ENCODE measurements at regions not wholly inside any gene's neighbourhood (a gene's known extent, or its start where the extent isn't known, plus 50 kb on each side); places are given as distances from the start of the nearest gene placed in this dataset.
"Not testable (repeated sequence)": the region's sequence is repeated elsewhere in the genome, so short reads cannot be mapped to it uniquely, and the experiment has no call there.

DNA sequence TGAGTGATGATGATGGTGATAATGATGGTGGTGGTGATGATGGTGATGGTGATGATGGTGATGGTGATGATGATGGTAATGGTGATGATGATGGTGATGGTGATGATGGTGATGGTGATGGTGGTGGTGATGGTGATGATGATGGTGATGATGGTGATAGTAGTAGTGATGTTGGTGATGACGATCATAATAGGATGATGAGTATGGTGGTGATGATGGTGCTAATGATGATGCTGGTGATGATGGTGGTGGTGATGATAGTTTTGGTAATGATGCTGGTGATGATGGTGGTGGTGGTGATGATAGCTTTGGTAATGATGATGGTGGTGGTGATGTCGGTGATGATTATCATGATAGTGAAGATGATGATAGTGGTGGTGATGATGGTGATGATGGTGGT, 171.5 kb upstream of the SFSWAP start:
- no peak overlapping the region for H3K27ac ChIP-seq (ENCODE audit: low read length)
- H3K9ac ChIP-seq (ENCODE audit: low read depth, low read length) = no peak overlapping the region
- no peak overlapping the region for H3K4me3 ChIP-seq (ENCODE audit: low read length)
- H3K27me3 ChIP-seq (ENCODE audit: insufficient read depth, low read length) = no peaks in the 10 kb centered on the region
- H3K36me3 ChIP-seq (ENCODE audit: insufficient read depth, low read depth, low read length) = no peaks in the 10 kb centered on the region
- no peaks in the 10 kb centered on the region for H3K4me1 ChIP-seq (ENCODE audit: insufficient read depth, low read length)
- H3K9me3 ChIP-seq (ENCODE audit: insufficient read depth, low read depth, low read length) = peaks cover 10% of the 10 kb centered on the region

- no peak overlapping the region for H3K4me3 ChIP-seq (ENCODE audit: low read length)
- no peak overlapping the region for H3K9ac ChIP-seq (ENCODE audit: low read depth, low read length)
- H3K36me3 ChIP-seq (ENCODE audit: insufficient read depth, low read depth, low read length) = no peaks in the 10 kb centered on the region
- H3K4me1 ChIP-seq (ENCODE audit: insufficient read depth, low read length) = no peaks in the 10 kb centered on the region
- no peaks in the 10 kb centered on the region for H3K27me3 ChIP-seq (ENCODE audit: insufficient read depth, low read length)
- peaks cover 10% of the 10 kb centered on the region for H3K9me3 ChIP-seq (ENCODE audit: insufficient read depth, low read depth, low read length)
- H3K27ac ChIP-seq (ENCODE audit: low read length) = no peak overlapping the region
Observed at GRCh38 chr12:131540138-131540623, 170.7 kb upstream of the SFSWAP start.

- H3K27me3 ChIP-seq (ENCODE audit: insufficient read depth, low read length); H3K9ac ChIP-seq (ENCODE audit: low read depth, low read length); H3K36me3 ChIP-seq (ENCODE audit: insufficient read depth, low read depth, low read length); H3K4me1 ChIP-seq (ENCODE audit: insufficient read depth, low read length); H3K9me3 ChIP-seq (ENCODE audit: insufficient read depth, low read depth, low read length); H3K27ac ChIP-seq (ENCODE audit: low read length); H3K4me3 ChIP-seq (ENCODE audit: low read length): not testable (repeated sequence)
Observed at GRCh38 chr12:131541512-131541911, 169.4 kb upstream of the SFSWAP start.

DNA sequence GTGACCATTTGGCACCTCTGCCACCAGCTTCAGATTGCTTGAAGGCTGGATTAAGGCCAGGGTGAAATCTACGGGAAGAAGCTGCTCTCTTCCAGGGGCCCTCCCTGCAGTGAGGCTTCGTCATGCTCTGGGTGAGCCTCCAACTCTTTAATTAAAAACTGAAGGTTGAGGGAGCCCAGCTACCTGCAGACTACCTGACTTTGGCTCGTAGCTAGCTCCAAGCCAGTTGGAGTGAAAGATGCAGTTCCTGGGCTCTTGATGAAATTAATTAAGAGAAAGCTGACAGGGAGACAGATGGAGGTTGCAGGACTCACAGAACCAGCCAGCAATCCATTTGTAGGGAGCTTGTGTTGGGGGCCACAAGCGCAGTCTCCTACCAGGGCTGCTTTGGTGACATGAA, 168.5 kb upstream of the SFSWAP start:
- Histone ChIP-seq H3K9ac (ENCODE audit: low read depth, low read length) (no peak overlapping the region), H3K36me3 (ENCODE audit: insufficient read depth, low read depth, low read length) (no peaks in the 10 kb centered on the region), H3K27me3 (ENCODE audit: insufficient read depth, low read length) (no peaks in the 10 kb centered on the region), H3K9me3 (ENCODE audit: insufficient read depth, low read depth, low read length) (peaks cover 10% of the 10 kb centered on the region), H3K4me1 (ENCODE audit: insufficient read depth, low read length) (no peaks in the 10 kb centered on the region), H3K4me3 (ENCODE audit: low read length) (no peak overlapping the region), H3K27ac (ENCODE audit: low read length) (no peak overlapping the region)

GRCh38 chr12:131543040-131543439, 167.8 kb upstream of the SFSWAP start:
- Histone ChIP-seq H3K9ac (ENCODE audit: low read depth, low read length) (no peak overlapping the region), H3K36me3 (ENCODE audit: insufficient read depth, low read depth, low read length) (no peaks in the 10 kb centered on the region), H3K9me3 (ENCODE audit: insufficient read depth, low read depth, low read length) (peaks cover 10% of the 10 kb centered on the region), H3K4me3 (ENCODE audit: low read length) (no peak overlapping the region), H3K4me1 (ENCODE audit: insufficient read depth, low read length) (no peaks in the 10 kb centered on the region), H3K27ac (ENCODE audit: low read length) (no peak overlapping the region), H3K27me3 (ENCODE audit: insufficient read depth, low read length) (no peaks in the 10 kb centered on the region)

GRCh38 chr12:131547555-131547954, 163.3 kb upstream of the SFSWAP start:
- no peak overlapping the region for H3K27ac ChIP-seq (ENCODE audit: low read length)
- H3K36me3 ChIP-seq (ENCODE audit: insufficient read depth, low read depth, low read length) = no peaks in the 10 kb centered on the region
- H3K4me1 ChIP-seq (ENCODE audit: insufficient read depth, low read length) = peaks cover 4% of the 10 kb centered on the region
- no peak overlapping the region for H3K4me3 ChIP-seq (ENCODE audit: low read length)
- H3K9me3 ChIP-seq (ENCODE audit: insufficient read depth, low read depth, low read length) = no peaks in the 10 kb centered on the region
- H3K9ac ChIP-seq (ENCODE audit: low read depth, low read length) = no peak overlapping the region
- no peaks in the 10 kb centered on the region for H3K27me3 ChIP-seq (ENCODE audit: insufficient read depth, low read length)

DNA sequence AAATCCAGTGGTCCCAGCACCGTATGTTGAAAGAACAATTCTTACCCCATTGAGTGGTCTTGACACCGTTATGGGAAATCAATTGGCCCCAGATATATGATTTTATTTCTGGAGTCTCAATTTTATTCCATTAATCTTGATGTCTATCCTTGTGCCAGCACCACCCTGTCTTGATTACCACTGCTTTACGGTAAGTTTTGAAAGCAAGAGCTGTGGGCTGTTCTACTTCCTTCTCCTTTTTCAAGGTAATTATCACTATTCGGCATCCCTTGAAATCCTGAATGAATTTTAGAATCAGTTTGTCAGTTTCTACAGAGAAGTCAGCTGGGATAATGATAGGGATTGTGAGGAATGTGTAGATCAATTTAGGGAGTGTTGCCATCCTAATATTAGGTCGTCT, 160.8 kb upstream of the SFSWAP start:
- Histone ChIP-seq H3K9me3 (ENCODE audit: insufficient read depth, low read depth, low read length) (no peaks in the 10 kb centered on the region), H3K9ac (ENCODE audit: low read depth, low read length) (no peak overlapping the region), H3K27ac (ENCODE audit: low read length) (no peak overlapping the region), H3K27me3 (ENCODE audit: insufficient read depth, low read length) (no peaks in the 10 kb centered on the region), H3K4me3 (ENCODE audit: low read length) (no peak overlapping the region), H3K36me3 (ENCODE audit: insufficient read depth, low read depth, low read length) (no peaks in the 10 kb centered on the region), H3K4me1 (ENCODE audit: insufficient read depth, low read length) (peaks cover 12% of the 10 kb centered on the region)

DNA sequence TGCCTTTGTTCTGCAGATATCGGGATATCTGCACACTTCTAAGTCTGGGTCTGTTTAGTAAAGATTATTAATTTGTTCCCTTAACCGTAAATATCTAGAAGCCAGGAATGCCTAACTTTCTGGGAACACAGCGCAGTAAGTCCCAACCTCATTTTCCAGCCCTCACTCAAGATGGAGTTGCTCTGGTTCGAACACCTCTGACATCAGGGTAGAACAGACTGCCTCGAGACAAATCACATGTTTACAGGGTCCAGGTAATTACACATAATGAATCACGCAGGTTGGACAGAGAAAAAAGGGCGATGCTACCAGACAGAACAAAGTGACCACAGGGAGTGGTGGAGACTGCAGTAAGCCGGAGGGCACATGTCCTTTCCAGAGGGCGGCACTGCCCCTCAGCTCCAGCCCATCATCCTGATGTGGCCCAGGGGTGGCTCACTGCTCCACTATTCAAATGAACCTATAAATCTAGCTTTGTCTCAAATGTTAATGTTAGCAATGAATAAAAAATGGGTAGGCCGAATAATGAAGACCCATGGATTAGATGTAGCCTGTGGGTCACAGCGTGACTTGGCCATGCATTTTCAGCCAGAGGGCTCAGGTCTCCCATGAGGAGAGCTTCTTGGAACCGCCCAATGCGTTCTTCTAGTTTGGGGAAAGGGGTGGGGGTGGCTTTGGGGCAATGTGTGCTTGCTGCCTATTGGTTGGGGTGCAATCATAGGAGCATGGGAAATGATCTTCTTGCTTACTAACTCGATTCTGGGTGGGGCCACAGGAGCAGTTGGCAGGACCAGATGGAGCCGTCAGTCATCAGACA, 159.0 kb upstream of the SFSWAP start:
- Histone ChIP-seq H3K9me3 (ENCODE audit: insufficient read depth, low read depth, low read length) (no peaks in the 10 kb centered on the region), H3K4me3 (ENCODE audit: low read length) (no peak overlapping the region; the same call in 1 of the 2 replicates), H3K27ac (ENCODE audit: low read length) (no peak overlapping the region), H3K27me3 (ENCODE audit: insufficient read depth, low read length) (no peaks in the 10 kb centered on the region), H3K9ac (ENCODE audit: low read depth, low read length) (no peak overlapping the region), H3K4me1 (ENCODE audit: insufficient read depth, low read length) (peaks cover 12% of the 10 kb centered on the region), H3K36me3 (ENCODE audit: insufficient read depth, low read depth, low read length) (no peaks in the 10 kb centered on the region)

- Histone ChIP-seq H3K9me3 (ENCODE audit: insufficient read depth, low read depth, low read length) (no peaks in the 10 kb centered on the region), H3K4me3 (ENCODE audit: low read length) (no peak overlapping the region; the same call in 1 of the 2 replicates), H3K4me1 (ENCODE audit: insufficient read depth, low read length) (peaks cover 12% of the 10 kb centered on the region), H3K36me3 (ENCODE audit: insufficient read depth, low read depth, low read length) (no peaks in the 10 kb centered on the region), H3K27me3 (ENCODE audit: insufficient read depth, low read length) (no peaks in the 10 kb centered on the region), H3K27ac (ENCODE audit: low read length) (no peak overlapping the region), H3K9ac (ENCODE audit: low read depth, low read length) (no peak overlapping the region)
Observed at GRCh38 chr12:131552492-131552863, 158.4 kb upstream of the SFSWAP start.

GRCh38 chr12:131553096-131553777, 157.7 kb upstream of the SFSWAP start:
- peaks cover 12% of the 10 kb centered on the region for H3K4me1 ChIP-seq (ENCODE audit: insufficient read depth, low read length)
- H3K36me3 ChIP-seq (ENCODE audit: insufficient read depth, low read depth, low read length) = no peaks in the 10 kb centered on the region
- no peak overlapping the region for H3K9ac ChIP-seq (ENCODE audit: low read depth, low read length)
- H3K9me3 ChIP-seq (ENCODE audit: insufficient read depth, low read depth, low read length) = no peaks in the 10 kb centered on the region
- no peak overlapping the region for H3K4me3 ChIP-seq (ENCODE audit: low read length)
- no peak overlapping the region for H3K27ac ChIP-seq (ENCODE audit: low read length)
- no peaks in the 10 kb centered on the region for H3K27me3 ChIP-seq (ENCODE audit: insufficient read depth, low read length)

DNA sequence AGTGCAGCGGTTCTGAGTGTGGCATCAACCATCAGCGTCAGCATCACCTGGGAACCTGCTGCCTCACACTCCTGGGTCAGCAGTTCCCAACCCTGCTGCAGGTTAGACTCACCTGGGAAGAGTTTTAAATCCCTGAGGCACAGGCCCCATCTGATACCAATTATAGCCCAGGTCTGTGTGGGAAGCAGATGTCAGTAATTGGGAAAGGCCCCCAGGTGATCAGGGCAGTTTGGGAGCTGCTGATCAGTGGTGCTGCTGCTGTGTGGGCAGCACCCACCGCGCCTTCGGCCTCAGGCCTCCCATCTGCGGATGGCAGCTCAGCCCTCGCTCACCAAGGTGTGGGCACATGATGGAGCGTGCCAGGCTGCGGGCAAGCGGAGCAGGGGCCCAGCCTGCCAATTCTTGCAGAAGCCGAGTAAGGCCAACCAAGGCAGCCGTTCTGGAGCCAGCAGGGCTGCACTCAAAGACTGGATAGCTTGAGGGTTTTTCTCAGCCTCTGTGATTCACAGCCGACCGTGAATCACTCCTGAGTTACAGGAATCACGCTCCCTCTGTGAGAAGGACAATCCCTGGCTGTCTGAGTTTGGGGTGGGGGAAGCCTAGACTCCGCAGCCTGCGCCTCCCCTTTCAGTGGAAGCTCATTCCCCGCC, 155.6 kb upstream of the SFSWAP start:
- Histone ChIP-seq H3K4me1 (ENCODE audit: insufficient read depth, low read length) (peaks cover 12% of the 10 kb centered on the region), H3K27ac (ENCODE audit: low read length) (no peak overlapping the region), H3K27me3 (ENCODE audit: insufficient read depth, low read length) (no peaks in the 10 kb centered on the region), H3K9ac (ENCODE audit: low read depth, low read length) (no peak overlapping the region), H3K4me3 (ENCODE audit: low read length) (no peak overlapping the region), H3K36me3 (ENCODE audit: insufficient read depth, low read depth, low read length) (no peaks in the 10 kb centered on the region), H3K9me3 (ENCODE audit: insufficient read depth, low read depth, low read length) (no peaks in the 10 kb centered on the region)

DNA sequence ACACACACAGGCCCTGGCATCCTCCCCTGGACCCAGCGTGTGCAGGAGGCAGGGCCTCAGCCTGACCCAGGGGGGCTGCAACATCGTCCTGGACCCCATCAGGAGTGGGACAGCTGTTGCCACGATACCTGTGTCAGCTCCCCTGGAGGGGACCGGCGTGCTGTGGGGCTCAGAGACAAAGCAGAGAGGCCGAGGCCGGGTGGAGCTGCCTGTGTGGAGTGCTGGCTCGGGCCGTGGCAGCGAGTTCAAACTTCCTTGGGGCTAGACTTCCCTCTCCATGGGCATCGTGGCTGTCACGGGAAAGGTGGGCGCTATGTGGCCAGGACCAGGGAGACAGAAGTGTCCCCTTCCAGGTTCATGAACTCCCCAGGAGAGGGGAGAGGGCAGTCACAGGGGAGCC, 155.0 kb upstream of the SFSWAP start:
- Histone ChIP-seq H3K27ac (ENCODE audit: low read length) (no peak overlapping the region), H3K27me3 (ENCODE audit: insufficient read depth, low read length) (no peaks in the 10 kb centered on the region), H3K9ac (ENCODE audit: low read depth, low read length) (no peak overlapping the region), H3K4me1 (ENCODE audit: insufficient read depth, low read length) (peaks cover 12% of the 10 kb centered on the region), H3K4me3 (ENCODE audit: low read length) (no peak overlapping the region), H3K9me3 (ENCODE audit: insufficient read depth, low read depth, low read length) (no peaks in the 10 kb centered on the region), H3K36me3 (ENCODE audit: insufficient read depth, low read depth, low read length) (no peaks in the 10 kb centered on the region)

All from iPS-20b (cell line).